Prostate gland (tissue), 2 donors: ENCODE measurements at regions not wholly inside any gene's neighbourhood (a gene's known extent, or its start where the extent isn't known, plus 50 kb on each side); places are given as distances from the start of the nearest gene placed in this dataset.

Source experiments
- DNase-seq: peaks from one replicate; pipeline ENCODE4 v3.0.0-alpha.2; 2019; ENCODE audit warnings: low spot score
- H3K27ac ChIP-seq, 2 donors: fragments of 200-600 bp; sonication (generic); 2 replicates each; pipeline ENCODE4 v1.5.1; 2017 to 2019
- H3K27me3 ChIP-seq: fragments of 200-600 bp; sonication (generic); replicated peaks from 2 replicates; pipeline ENCODE4 v1.5.1; 2019; ENCODE audit not compliant: insufficient read depth
- H3K36me3 ChIP-seq, 2 donors: fragments of 200-600 bp; sonication (generic); 1 replicate in 1 of 2; 2 replicates in 1 of 2; pipeline versions ENCODE4 v1.5.1 to v1.8.1; 2017 to 2019
- H3K4me1 ChIP-seq: fragments of 200-600 bp; sonication (generic); replicated peaks from 2 replicates; pipeline ENCODE4 v1.5.1; 2019
- H3K4me3 ChIP-seq, 2 donors: fragments of 200-600 bp; sonication (generic); 2 replicates each; pipeline ENCODE4 v1.5.1; 2017 to 2019
- H3K9me3 ChIP-seq: fragments of 200-600 bp; sonication (generic); 2 replicates; pipeline ENCODE4 v1.5.1; 2017
- CTCF ChIP-seq, 4 experiments: fragments of 200-600 bp in 2 of 4; fragments of 450-650 bp in 2 of 4; sonication (generic) in 2 of 4; IDR thresholded peaks; 1 replicate in 3 of 4; 2 replicates in 1 of 4; pipeline ENCODE4 v1.5.1; 2016 to 2019; ENCODE audit warnings: antibody characterized with exemption in 4 of 4, mild to moderate bottlenecking in 2 of 4, moderate library complexity in 2 of 4
- POLR2A ChIP-seq: fragments of 450-650 bp; IDR thresholded peaks from one replicate; pipeline ENCODE4 v1.6.1; 2016; ENCODE audit warnings: antibody characterized with exemption, mild to moderate bottlenecking
- POLR2AphosphoS5 ChIP-seq: sonication (generic); formaldehyde crosslinking; IDR thresholded peaks from one replicate; pipeline ENCODE4 v1.6.1; 2017; ENCODE audit warnings: antibody characterized with exemption
- WGBS: methylation state at CpG from one replicate; pipeline ENCODE4 v1.1.5; 2018; 5-methylcytosine and 5-hydroxymethylcytosine counted together
- intact Hi-C: fragments of 100-400 bp; cut with DNase I; formaldehyde crosslinking; loops from one replicate; pipeline ENCODE4 v1.14.2; 2022

GRCh38 chr3:178277605-178278004, 258.6 kb upstream of the KCNMB2 start:
- intact Hi-C loops = no loop called here
- H3K27me3 ChIP-seq = no peaks in the 10 kb centered on the region
- H3K36me3 ChIP-seq = no peaks in the 10 kb centered on the region
- no peak overlapping the region for H3K4me3 ChIP-seq
- H3K4me1 ChIP-seq = no peaks in the 10 kb centered on the region
- H3K9me3 ChIP-seq = no peaks in the 10 kb centered on the region
- no peak overlapping the region for H3K27ac ChIP-seq
- no peak for DNase-seq
- TF ChIP-seq POLR2A = no peak
- TF ChIP-seq POLR2AphosphoS5 = no peak
- no peak for TF ChIP-seq CTCF (IDR thresholded peaks at IDR 0.05)
- WGBS = 68% methylated on average over 2 of the region's 2 CpGs

GRCh38 chr3:178283561-178283960, 252.7 kb upstream of the KCNMB2 start:
- H3K4me1 ChIP-seq = no peaks in the 10 kb centered on the region
- no peak for DNase-seq
- no peaks in the 10 kb centered on the region for H3K36me3 ChIP-seq
- no peaks in the 10 kb centered on the region for H3K9me3 ChIP-seq
- 96% methylated on average over 1 of the region's 1 CpG for WGBS
- no peaks in the 10 kb centered on the region for H3K27me3 ChIP-seq
- intact Hi-C loops = no loop called here
- no peak overlapping the region for H3K27ac ChIP-seq
- TF ChIP-seq POLR2AphosphoS5 (no peak), CTCF (IDR thresholded peaks at IDR 0.05) (no peak), POLR2A (no peak)
- H3K4me3 ChIP-seq = no peak overlapping the region

- H3K27me3 ChIP-seq = no peaks in the 10 kb centered on the region
- H3K9me3 ChIP-seq = no peaks in the 10 kb centered on the region
- H3K4me1 ChIP-seq = no peaks in the 10 kb centered on the region
- DNase-seq = no peak
- intact Hi-C loops = no loop called here
- H3K4me3 ChIP-seq = no peak overlapping the region
- TF ChIP-seq POLR2A = no peak
- TF ChIP-seq POLR2AphosphoS5 = no peak
- TF ChIP-seq CTCF (IDR thresholded peaks at IDR 0.05) = no peak
- H3K36me3 ChIP-seq = no peaks in the 10 kb centered on the region
- H3K27ac ChIP-seq = no peak overlapping the region
- WGBS = 89% methylated on average over 1 of the region's 1 CpG
Observed at GRCh38 chr3:178284181-178284580, 252.1 kb upstream of the KCNMB2 start.

- no peak overlapping the region for H3K4me3 ChIP-seq
- intact Hi-C loops = no loop called here
- no peak for TF ChIP-seq CTCF (IDR thresholded peaks at IDR 0.05)
- no peak for TF ChIP-seq POLR2AphosphoS5
- no peak for TF ChIP-seq POLR2A
- H3K9me3 ChIP-seq = no peaks in the 10 kb centered on the region
- H3K36me3 ChIP-seq = no peaks in the 10 kb centered on the region
- 90% methylated on average over 5 of the region's 5 CpGs for WGBS
- no peaks in the 10 kb centered on the region for H3K4me1 ChIP-seq
- DNase-seq = no peak
- H3K27me3 ChIP-seq = no peaks in the 10 kb centered on the region
- no peak overlapping the region for H3K27ac ChIP-seq
Observed at GRCh38 chr3:178288074-178288473, 248.2 kb upstream of the KCNMB2 start.

GRCh38 chr3:178289544-178290160, 246.6 kb upstream of the KCNMB2 start:
- WGBS = 10% methylated on average over 6 of the region's 6 CpGs
- no peaks in the 10 kb centered on the region for H3K4me1 ChIP-seq
- H3K36me3 ChIP-seq = no peaks in the 10 kb centered on the region
- no peaks in the 10 kb centered on the region for H3K9me3 ChIP-seq
- H3K27me3 ChIP-seq = no peaks in the 10 kb centered on the region
- no peak overlapping the region for H3K4me3 ChIP-seq
- DNase-seq = peak; percentile 14
- intact Hi-C loops = no loop called here
- TF ChIP-seq POLR2AphosphoS5 (peak; percentile 44), CTCF (IDR thresholded peaks at IDR 0.05) (no peak), POLR2A (no peak)
- peak overlapping the region in 1 of 2 donors; percentile 13 for H3K27ac ChIP-seq
